Mammary epithelial cell (primary cell): ENCODE measurements at regions not wholly inside any gene's neighbourhood (a gene's known extent, or its start where the extent isn't known, plus 50 kb on each side); places are given as distances from the start of the nearest gene placed in this dataset.

Experiments used
- CTCF ChIP-seq, 2 donors: IDR thresholded peaks in 1 of 2; conservative IDR thresholded peaks in 1 of 2; 2 replicates each; pipeline ENCODE4 v1.5.1; 2011 to 2012; ENCODE audit warnings: inconsistent platforms in 2 of 2, low read length in 2 of 2, mild to moderate bottlenecking in 2 of 2, control low read depth in 1 of 2, low read depth in 1 of 2; ENCODE audit not compliant: insufficient read depth in 1 of 2; ENCODE audit errors: extremely low read depth in 1 of 2
- EZH2 ChIP-seq: IDR thresholded peaks from 2 replicates; pipeline ENCODE4 v1.6.1; 2012; ENCODE audit warnings: low read length, inconsistent platforms, borderline replicate concordance

GRCh38 chr3:118688396-118688884 lies 346.2 kb downstream of the IGSF11 start:
- no peak for TF ChIP-seq CTCF (conservative IDR thresholded peaks at IDR 0.05 in 1 of 2, IDR thresholded peaks at IDR 0.05 in 1 of 2; ENCODE audit: extremely low read depth in 1 of 2, insufficient read depth in 1 of 2, low read depth in 1 of 2, low read length in 2 of 2)
- no peak for TF ChIP-seq EZH2
